22Rv1 (cell line): ENCODE measurements at regions not wholly inside any gene's neighbourhood (a gene's known extent, or its start where the extent isn't known, plus 50 kb on each side); places are given as distances from the start of the nearest gene placed in this dataset.
A peak's percentile ranks its signal among the peaks of the same experiment; 100 is the strongest.

ENCODE experiments used
- H3K27ac ChIP-seq: fragments of 450-650 bp; 2 replicates; pipeline ENCODE4 v1.5.1; 2017
- ZFX ChIP-seq: fragments of 450-650 bp; IDR thresholded peaks from 2 replicates; pipeline ENCODE4 v1.6.1; 2017; ENCODE audit warnings: antibody characterized with exemption, borderline replicate concordance
- TF ChIP-seq, protein P1 (sequence below): fragments of 450-650 bp; IDR thresholded peaks from 2 replicates; pipeline ENCODE4 v1.5.1; 2017; ENCODE audit warnings: mild to moderate bottlenecking

DNA sequence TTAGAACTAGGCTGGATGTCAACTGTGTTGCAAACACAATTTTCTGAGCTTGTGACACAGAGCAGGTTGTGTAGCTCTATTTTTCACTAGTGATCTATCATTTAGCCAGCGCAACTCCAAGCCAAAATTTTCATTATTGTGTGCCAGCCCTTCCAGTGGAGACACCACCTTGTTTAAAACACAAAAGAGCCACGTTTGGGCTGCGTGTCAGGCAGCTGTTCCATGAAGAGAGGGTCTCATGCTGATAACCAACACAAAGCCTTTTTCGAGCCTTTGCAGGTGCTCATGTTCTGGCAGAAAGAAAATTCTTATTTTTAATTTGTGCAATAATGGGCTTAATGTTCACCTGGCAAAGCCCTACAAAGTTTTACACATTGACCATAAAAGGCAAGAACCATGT, 237.6 kb upstream of the RGMB start:
- TF ChIP-seq, protein P1, sequence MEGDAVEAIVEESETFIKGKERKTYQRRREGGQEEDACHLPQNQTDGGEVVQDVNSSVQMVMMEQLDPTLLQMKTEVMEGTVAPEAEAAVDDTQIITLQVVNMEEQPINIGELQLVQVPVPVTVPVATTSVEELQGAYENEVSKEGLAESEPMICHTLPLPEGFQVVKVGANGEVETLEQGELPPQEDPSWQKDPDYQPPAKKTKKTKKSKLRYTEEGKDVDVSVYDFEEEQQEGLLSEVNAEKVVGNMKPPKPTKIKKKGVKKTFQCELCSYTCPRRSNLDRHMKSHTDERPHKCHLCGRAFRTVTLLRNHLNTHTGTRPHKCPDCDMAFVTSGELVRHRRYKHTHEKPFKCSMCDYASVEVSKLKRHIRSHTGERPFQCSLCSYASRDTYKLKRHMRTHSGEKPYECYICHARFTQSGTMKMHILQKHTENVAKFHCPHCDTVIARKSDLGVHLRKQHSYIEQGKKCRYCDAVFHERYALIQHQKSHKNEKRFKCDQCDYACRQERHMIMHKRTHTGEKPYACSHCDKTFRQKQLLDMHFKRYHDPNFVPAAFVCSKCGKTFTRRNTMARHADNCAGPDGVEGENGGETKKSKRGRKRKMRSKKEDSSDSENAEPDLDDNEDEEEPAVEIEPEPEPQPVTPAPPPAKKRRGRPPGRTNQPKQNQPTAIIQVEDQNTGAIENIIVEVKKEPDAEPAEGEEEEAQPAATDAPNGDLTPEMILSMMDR: no peak
- no peak for TF ChIP-seq ZFX
- no peak overlapping the region for H3K27ac ChIP-seq

DNA sequence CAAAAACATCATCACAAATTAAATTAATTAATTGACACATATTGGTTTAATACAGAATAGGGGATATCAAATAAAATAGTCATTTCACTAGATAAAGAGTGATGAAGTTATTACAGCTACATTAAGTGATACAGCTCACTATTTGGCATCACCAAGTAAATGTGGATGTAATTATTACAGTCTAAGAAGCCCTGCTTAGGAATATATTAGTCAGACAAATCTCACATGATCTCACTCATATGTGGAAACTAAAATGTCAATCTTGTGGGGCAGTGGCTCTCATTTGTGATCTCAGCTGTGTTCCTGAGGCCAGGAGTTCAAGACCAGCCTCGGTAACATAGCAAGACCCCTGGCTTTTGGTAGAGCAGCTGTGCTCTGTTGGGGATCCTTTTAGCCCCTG, 233.4 kb upstream of the RGMB start:
- TF ChIP-seq, protein P1: no peak
- no peak for TF ChIP-seq ZFX
- no peak overlapping the region for H3K27ac ChIP-seq

DNA sequence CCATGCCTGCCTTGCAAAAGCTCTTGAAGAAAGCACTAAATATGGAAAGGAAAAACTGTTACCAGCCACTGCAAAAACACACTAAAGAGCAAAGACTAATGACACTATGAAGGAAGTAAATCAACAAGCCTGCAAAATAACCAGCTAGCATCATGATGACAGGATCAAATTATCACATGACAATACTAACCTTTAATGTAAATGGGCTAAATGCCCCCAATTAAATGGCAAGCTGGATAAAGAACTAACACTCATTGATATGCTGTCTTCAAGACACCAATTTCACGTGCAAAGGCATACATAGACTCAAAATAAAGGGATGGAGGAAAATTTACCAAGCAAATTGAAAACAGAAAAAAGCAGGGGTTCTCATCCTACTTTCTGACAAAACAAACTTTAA, 231.8 kb upstream of the RGMB start:
- TF ChIP-seq ZFX: no peak
- TF ChIP-seq, protein P1: no peak

DNA sequence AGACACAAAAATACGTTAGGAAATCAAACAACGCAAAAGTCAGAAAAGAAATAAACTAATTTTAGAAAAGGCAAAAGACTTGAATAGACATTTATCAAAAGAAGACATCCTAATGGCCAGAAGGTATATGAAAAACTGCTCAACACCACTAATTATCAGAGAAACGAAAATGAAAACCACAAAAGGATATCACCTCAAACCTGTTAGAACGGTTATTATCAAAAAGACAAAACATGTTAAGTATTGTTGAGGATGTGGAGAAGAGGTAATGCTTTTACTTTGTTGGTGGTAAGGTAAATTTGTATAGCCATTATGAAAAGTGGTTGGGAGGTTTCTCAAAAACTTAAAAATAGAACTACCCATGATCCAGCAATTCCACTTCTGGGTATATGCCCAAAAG, 230.0 kb upstream of the RGMB start:
- H3K27ac ChIP-seq: no peak overlapping the region
- TF ChIP-seq ZFX: no peak
- TF ChIP-seq, protein P1: no peak

More for the DNA sequence above, 231.8 kb upstream of the RGMB start:
- H3K27ac ChIP-seq: no peak overlapping the region

DNA sequence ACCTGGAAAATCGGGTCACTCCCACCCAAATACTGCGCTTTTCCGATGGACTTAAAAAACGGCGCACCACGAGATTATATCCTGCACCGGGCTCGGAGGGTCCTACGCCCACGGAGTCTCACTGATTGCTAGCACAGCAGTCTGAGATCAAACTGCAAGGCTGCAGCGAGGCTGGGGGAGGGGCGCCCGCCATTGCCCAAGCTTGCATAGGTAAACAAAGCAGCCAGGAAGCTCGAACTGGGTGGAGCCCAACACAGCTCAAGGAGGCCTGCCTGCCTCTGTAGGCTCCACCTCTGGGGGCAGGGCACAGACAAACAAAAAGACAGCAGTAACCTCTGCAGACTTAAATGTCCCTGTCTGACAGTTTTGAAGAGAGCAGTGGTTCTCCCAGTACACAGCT, 226.5 kb upstream of the RGMB start:
- peak overlapping the region; percentile 66 for H3K27ac ChIP-seq

DNA sequence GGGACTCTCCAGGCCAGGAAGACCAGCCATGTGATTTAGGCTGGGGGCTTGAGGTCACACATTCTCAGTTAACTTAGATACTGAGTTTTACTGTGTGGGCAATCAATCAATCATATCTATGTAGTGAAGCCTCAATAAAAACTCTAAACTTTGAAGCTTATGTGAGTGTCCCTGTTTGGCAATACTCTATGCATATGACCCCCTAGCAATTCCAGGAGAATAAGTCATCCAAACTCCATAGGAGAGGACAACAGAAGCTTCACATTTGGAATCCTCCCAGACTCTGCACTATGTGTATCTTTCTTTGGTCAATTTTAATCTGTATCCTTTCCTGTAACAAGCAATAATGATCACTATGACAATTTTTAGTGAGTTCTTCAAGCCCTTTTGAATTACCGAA, 216.8 kb upstream of the RGMB start:
- TF ChIP-seq ZFX: no peak
- TF ChIP-seq, protein P1: no peak
- H3K27ac ChIP-seq: no peak overlapping the region

DNA sequence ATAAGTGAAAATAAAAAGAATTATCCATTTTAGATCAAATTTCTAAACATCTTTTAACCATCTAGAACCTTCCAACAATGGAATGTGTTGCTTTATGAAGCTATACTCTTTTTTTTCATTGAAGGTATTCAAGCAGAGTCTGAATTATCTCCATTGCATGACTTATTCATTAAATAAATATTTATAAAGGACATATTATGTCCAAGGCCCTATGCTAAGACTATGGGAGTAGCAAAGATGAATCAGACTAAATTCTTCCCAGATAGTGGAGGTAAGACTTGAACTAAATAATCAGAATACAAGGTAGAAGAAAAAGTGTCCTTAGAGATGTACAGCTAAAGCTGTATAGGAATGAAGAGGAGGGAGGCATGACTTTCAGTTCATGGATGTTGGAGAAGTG, 215.5 kb upstream of the RGMB start:
- TF ChIP-seq ZFX: no peak
- TF ChIP-seq, protein P1: no peak
- H3K27ac ChIP-seq: no peak overlapping the region

DNA sequence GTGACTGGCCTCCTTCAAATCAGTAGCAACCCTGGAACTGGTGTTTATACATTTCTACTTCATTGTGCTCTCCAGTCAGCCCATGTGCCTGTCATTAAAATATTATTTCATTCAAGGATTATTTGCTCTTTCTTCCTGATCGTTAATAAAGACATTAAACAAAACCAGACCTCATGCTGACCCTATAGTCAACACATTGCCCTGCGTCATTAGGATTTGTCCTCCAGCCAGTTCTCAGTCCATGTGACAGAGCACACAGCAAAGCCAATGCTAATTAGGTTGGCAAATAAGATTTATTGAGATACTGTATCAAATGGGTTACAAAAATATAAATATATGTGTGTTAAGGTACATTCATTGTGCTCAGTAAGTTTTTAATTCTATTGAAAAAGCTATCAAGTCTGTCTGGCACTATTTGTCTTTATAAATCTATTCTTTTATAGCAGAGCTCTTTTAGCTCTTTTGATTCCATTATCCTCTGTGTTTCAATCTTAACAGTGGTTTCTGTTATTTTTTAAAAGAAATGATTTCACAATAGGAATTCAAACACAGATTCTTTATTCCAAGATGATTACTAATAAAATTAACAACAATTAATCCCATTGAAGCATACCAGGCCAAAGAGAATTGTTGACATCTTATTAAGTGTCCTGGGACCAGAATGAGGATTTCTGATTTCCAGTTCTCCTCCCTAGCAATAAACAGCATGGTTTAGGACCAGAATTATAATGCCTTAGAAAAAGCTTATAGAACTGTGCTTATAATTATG, 209.4 kb upstream of the RGMB start:
- H3K27ac ChIP-seq: peak overlapping the region; percentile 3; the same call in 1 of the 2 replicates
- no peak for TF ChIP-seq ZFX
- TF ChIP-seq, protein P1: no peak
